DND-41 (cell line): ENCODE measurements at regions not wholly inside any gene's neighbourhood (a gene's known extent, or its start where the extent isn't known, plus 50 kb on each side); places are given as distances from the start of the nearest gene placed in this dataset.

Experiments used
- CTCF ChIP-seq: IDR thresholded peaks from 2 replicates; pipeline ENCODE4 v1.5.1; 2012; ENCODE audit warnings: borderline replicate concordance, low read length, moderate library complexity, mild to moderate bottlenecking; ENCODE audit not compliant: poor library complexity, severe bottlenecking; ENCODE audit errors: extremely low read depth
- EZH2 ChIP-seq: IDR thresholded peaks from 3 replicates; pipeline ENCODE4 v1.6.1; 2012; ENCODE audit warnings: borderline replicate concordance, low read depth, mild to moderate bottlenecking, moderate library complexity, low read length, inconsistent platforms; ENCODE audit not compliant: severe bottlenecking

GRCh38 chr10:10584161-10584560, 433.5 kb upstream of the CELF2 start:
- TF ChIP-seq CTCF = no peak
- TF ChIP-seq EZH2 = no peak
